ENCODE measurements at regions not wholly inside any gene's neighbourhood (a gene's known extent, or its start where the extent isn't known, plus 50 kb on each side); places are given as distances from the start of the nearest gene placed in this dataset.
"Not testable (repeated sequence)": the region's sequence is repeated elsewhere in the genome, so short reads cannot be mapped to it uniquely, and the experiment has no call there.

DNA sequence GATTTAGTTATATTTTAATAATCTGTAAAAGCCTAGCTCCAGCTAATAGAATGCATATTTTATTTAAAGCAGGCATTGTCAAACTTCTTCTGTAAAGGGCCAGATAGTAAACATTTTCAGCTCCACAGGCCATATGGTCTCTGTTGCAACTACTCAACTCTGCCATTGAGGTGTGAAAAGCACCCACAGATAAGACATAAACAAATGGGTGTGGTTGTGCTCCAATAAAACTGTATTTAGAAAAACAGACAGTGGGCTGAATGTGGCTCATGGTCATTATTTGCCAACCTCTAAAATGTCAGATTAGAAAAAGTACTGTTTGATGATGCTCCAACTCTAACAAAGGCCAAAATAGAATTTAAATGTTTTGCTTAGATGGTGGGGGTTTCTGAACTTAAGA is 519.9 kb downstream of the RNF144A start:
- TF ChIP-seq CTCF (IDR thresholded peaks at IDR 0.05; ENCODE audit: unreplicated experiment in 3 of 3) = no peak
- Mint-ChIP-seq H3K4me3 (no peak overlapping the region), H3K36me3 (ENCODE audit: low read depth) (peaks cover 6% of the 10 kb centered on the region), H3K27me3 (ENCODE audit: low read depth) (peaks cover 13% of the 10 kb centered on the region), H3K27ac (no peak overlapping the region), H3K9me3 (peaks cover 20% of the 10 kb centered on the region), H3K4me1 (no peaks in the 10 kb centered on the region)

DNA sequence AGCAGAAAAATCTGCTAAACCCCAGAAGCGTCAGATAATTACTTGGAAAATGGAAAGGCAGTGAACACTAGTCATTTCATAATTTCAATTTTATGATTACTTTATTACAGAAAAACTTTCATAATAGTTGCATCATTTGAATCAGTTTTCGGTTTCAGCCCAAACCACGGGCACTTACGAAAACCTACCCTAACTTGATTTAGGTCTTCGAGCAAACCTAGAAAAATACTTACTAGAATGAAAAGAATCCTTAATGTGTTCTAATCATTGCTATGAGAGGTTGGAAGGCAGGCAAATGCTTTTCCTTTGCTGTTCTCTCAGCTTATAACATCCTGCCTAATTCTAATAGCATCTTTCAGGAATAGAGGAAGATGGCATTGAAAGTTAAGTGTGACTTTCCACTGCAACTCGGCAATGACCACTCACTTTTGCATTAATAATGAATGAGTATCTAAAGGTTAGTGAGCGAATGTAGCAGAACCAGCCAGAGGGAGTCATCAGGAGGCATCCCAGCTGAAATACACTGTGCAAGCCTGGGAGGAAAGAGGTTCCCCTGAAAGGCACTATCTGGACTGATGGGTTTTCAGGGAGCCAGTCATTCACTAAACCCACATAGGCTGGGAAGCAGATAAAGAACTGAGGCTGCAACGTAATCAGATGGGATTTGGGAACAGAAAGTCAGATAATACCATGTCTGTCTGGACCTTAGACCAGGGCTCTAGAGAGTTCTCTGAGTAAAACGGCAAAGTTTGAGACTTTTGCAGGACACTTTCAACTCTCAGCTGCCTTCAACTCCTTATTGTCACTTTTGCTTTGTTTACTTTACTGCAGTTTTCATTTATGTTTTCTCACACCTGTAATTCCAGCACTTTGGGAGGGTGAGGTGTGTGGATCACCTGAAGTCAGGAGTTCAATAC is 520.8 kb downstream of the RNF144A start:
- peaks cover 6% of the 10 kb centered on the region for H3K36me3 Mint-ChIP-seq (ENCODE audit: low read depth)
- peaks cover 15% of the 10 kb centered on the region for H3K9me3 Mint-ChIP-seq
- no peak overlapping the region for H3K27ac Mint-ChIP-seq
- TF ChIP-seq CTCF (IDR thresholded peaks at IDR 0.05; ENCODE audit: unreplicated experiment in 3 of 3) = no peak
- peaks cover 8% of the 10 kb centered on the region for H3K27me3 Mint-ChIP-seq (ENCODE audit: low read depth)
- no peak overlapping the region for H3K4me3 Mint-ChIP-seq
- no peaks in the 10 kb centered on the region for H3K4me1 Mint-ChIP-seq

DNA sequence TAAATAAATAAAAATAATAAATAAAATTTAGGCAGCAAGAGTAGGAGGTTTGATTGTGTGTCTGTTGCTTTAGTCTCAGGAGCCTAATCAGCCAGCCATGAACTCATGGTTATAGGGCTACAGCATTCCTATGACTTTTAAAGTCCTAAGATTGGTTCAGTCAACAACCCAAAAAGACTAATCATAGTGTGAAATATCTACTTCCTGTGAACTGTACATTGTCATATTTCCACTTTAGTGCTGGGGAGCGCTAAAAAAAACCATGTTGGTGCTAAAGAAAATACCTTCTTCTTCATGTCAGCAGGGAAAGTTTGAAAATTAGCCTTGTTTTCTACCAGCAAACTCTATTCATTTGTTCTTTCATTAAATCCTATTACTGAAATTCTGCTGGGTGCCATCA is 521.6 kb downstream of the RNF144A start:
- peaks cover 3% of the 10 kb centered on the region for H3K36me3 Mint-ChIP-seq (ENCODE audit: low read depth)
- peaks cover 13% of the 10 kb centered on the region for H3K9me3 Mint-ChIP-seq
- H3K4me1 Mint-ChIP-seq = no peaks in the 10 kb centered on the region
- H3K4me3 Mint-ChIP-seq = no peak overlapping the region
- no peak for TF ChIP-seq CTCF (IDR thresholded peaks at IDR 0.05; ENCODE audit: unreplicated experiment in 3 of 3)
- peaks cover 11% of the 10 kb centered on the region for H3K27me3 Mint-ChIP-seq (ENCODE audit: low read depth)
- no peak overlapping the region for H3K27ac Mint-ChIP-seq

DNA sequence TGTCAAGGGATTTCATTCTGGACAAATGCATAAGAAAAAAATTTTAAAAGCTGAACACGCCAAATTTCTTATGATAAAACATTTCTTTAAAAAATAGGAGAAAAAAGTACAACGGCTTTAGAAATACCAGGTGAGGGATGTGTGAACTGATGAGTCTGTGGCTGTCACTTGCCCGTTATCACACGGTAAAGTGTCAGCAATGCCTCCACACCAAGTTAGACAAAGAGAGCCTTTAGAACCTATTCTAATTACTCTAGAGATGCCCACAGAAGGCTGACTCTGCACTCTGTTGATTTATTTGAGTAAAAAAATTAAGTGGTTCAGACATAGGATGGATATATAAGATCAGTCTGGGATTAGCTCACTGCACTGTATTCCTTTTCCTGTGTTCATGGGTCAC is 523.8 kb downstream of the RNF144A start:
- H3K27me3 Mint-ChIP-seq (ENCODE audit: low read depth) = peaks cover 14% of the 10 kb centered on the region
- no peak overlapping the region for H3K27ac Mint-ChIP-seq
- no peaks in the 10 kb centered on the region for H3K9me3 Mint-ChIP-seq
- H3K4me3 Mint-ChIP-seq = no peak overlapping the region
- no peak for TF ChIP-seq CTCF (IDR thresholded peaks at IDR 0.05; ENCODE audit: unreplicated experiment in 3 of 3)
- H3K4me1 Mint-ChIP-seq = no peaks in the 10 kb centered on the region
- no peaks in the 10 kb centered on the region for H3K36me3 Mint-ChIP-seq (ENCODE audit: low read depth)

DNA sequence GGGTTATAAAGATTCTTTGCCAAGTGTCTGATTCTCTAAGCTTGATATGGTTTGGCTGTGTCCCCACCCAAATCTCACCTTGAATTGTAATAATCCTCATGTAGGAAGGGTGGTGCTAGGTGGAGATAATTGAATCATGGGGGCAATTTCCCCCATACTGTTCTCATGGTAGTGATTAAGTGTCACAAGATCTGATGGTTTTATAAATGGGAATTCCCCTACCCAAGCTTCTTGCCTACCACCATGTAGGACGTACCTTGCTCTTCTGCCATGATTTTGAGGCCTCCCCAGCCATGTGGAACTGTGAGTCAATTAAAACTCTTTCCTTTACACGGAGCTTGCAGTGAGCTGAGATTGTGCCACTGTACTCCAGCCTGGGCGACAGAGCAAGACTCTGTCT is 524.6 kb downstream of the RNF144A start:
- not testable (repeated sequence) for H3K27ac Mint-ChIP-seq; H3K27me3 Mint-ChIP-seq (ENCODE audit: low read depth); H3K4me1 Mint-ChIP-seq; H3K36me3 Mint-ChIP-seq (ENCODE audit: low read depth); H3K4me3 Mint-ChIP-seq; H3K9me3 Mint-ChIP-seq

- Mint-ChIP-seq H3K36me3 (ENCODE audit: low read depth) (no peaks in the 10 kb centered on the region), H3K27me3 (ENCODE audit: low read depth) (peaks cover 6% of the 10 kb centered on the region), H3K4me3 (no peak overlapping the region), H3K4me1 (no peaks in the 10 kb centered on the region), H3K27ac (no peak overlapping the region), H3K9me3 (no peaks in the 10 kb centered on the region)
- no peak for TF ChIP-seq CTCF (IDR thresholded peaks at IDR 0.05; ENCODE audit: unreplicated experiment in 3 of 3)
Observed at GRCh38 chr2:7444626-7445025, 527.4 kb downstream of the RNF144A start.

Measured in nephron (organoid).